ENCODE measurements at regions not wholly inside any gene's neighbourhood (a gene's known extent, or its start where the extent isn't known, plus 50 kb on each side); places are given as distances from the start of the nearest gene placed in this dataset.

GRCh38 chr4:96097693-96098092 lies 257.8 kb downstream of the PDHA2 start:
- DNase-seq (ENCODE audit: low spot score): no peak

GRCh38 chr4:96099031-96099430 lies 259.1 kb downstream of the PDHA2 start:
- no peak for DNase-seq (ENCODE audit: low spot score)

- no peak for DNase-seq (ENCODE audit: low spot score)
Observed at GRCh38 chr4:96102541-96103026, 262.7 kb downstream of the PDHA2 start.

- no peak for DNase-seq (ENCODE audit: low spot score)
Observed at GRCh38 chr4:96103086-96103485, 263.2 kb downstream of the PDHA2 start.

- DNase-seq (ENCODE audit: low spot score): no peak
Observed at GRCh38 chr4:96108146-96108545, 268.3 kb downstream of the PDHA2 start.

GRCh38 chr4:96112631-96113030 lies 272.7 kb downstream of the PDHA2 start:
- no peak for DNase-seq (ENCODE audit: low spot score)

GRCh38 chr4:96120206-96120605 lies 280.3 kb downstream of the PDHA2 start:
- DNase-seq (ENCODE audit: low spot score): no peak

GRCh38 chr4:96126227-96126626 lies 286.3 kb downstream of the PDHA2 start:
- no peak for DNase-seq (ENCODE audit: low spot score)

GRCh38 chr4:96131186-96131585 lies 291.3 kb downstream of the PDHA2 start:
- no peak for DNase-seq (ENCODE audit: low spot score)

- DNase-seq (ENCODE audit: low spot score): no peak
Observed at GRCh38 chr4:96134806-96135205, 294.9 kb downstream of the PDHA2 start.

- no peak for DNase-seq (ENCODE audit: low spot score)
Observed at GRCh38 chr4:96136056-96136455, 296.2 kb downstream of the PDHA2 start.

GRCh38 chr4:96139251-96139929 lies 299.5 kb downstream of the PDHA2 start:
- DNase-seq (ENCODE audit: low spot score): no peak

GRCh38 chr4:96145601-96146000 lies 305.7 kb downstream of the PDHA2 start:
- DNase-seq (ENCODE audit: low spot score): no peak

GRCh38 chr4:96146686-96147085 lies 306.8 kb downstream of the PDHA2 start:
- DNase-seq (ENCODE audit: low spot score): no peak

- DNase-seq (ENCODE audit: low spot score): no peak
Observed at GRCh38 chr4:96149894-96150293, 310.0 kb downstream of the PDHA2 start.

- no peak for DNase-seq (ENCODE audit: low spot score)
Observed at GRCh38 chr4:96150466-96150865, 310.6 kb downstream of the PDHA2 start.

- no peak for DNase-seq (ENCODE audit: low spot score)
Observed at GRCh38 chr4:96152824-96153223, 312.9 kb downstream of the PDHA2 start.

- no peak for DNase-seq (ENCODE audit: low spot score)
Observed at GRCh38 chr4:96154676-96155075, 314.8 kb downstream of the PDHA2 start.

- DNase-seq (ENCODE audit: low spot score): no peak
Observed at GRCh38 chr4:96162636-96163035, 322.7 kb downstream of the PDHA2 start.

GRCh38 chr4:96164814-96165351 lies 325.0 kb downstream of the PDHA2 start:
- DNase-seq (ENCODE audit: low spot score): no peak

GRCh38 chr4:96166806-96167205 lies 326.9 kb downstream of the PDHA2 start:
- no peak for DNase-seq (ENCODE audit: low spot score)

GRCh38 chr4:96170198-96170597 lies 330.3 kb downstream of the PDHA2 start:
- DNase-seq (ENCODE audit: low spot score): no peak

- no peak for DNase-seq (ENCODE audit: low spot score)
Observed at GRCh38 chr4:96173756-96174155, 333.9 kb downstream of the PDHA2 start.

GRCh38 chr4:96175871-96176270 lies 336.0 kb downstream of the PDHA2 start:
- no peak for DNase-seq (ENCODE audit: low spot score)
